ENCODE measurements at regions not wholly inside any gene's neighbourhood (a gene's known extent, or its start where the extent isn't known, plus 50 kb on each side); places are given as distances from the start of the nearest gene placed in this dataset.

- TF ChIP-seq CTCF (IDR thresholded peaks at IDR 0.05; ENCODE audit: low read depth, low read length) (no peak), EZH2phosphoT487 (IDR thresholded peaks at IDR 0.05; ENCODE audit: low read depth) (no peak)
Measured at GRCh38 chr4:71251261-71251660, 87.6 kb upstream of the SLC4A4 start.

Measured in OCI-LY3 (cell line).